ENCODE measurements at regions not wholly inside any gene's neighbourhood (a gene's known extent, or its start where the extent isn't known, plus 50 kb on each side); places are given as distances from the start of the nearest gene placed in this dataset.

GRCh38 chr18:42268186-42268725, 313.2 kb downstream of the PIK3C3 start:
- DNase-seq (ENCODE audit: low read depth): no peak

GRCh38 chr18:42268798-42269197, 313.8 kb downstream of the PIK3C3 start:
- no peak for DNase-seq (ENCODE audit: low read depth)

GRCh38 chr18:42271647-42272414, 316.8 kb downstream of the PIK3C3 start:
- no peak for DNase-seq (ENCODE audit: low read depth)

- DNase-seq (ENCODE audit: low read depth): no peak
Measured at GRCh38 chr18:42274488-42275137, 319.6 kb downstream of the PIK3C3 start.

GRCh38 chr18:42275138-42275535, 320.1 kb downstream of the PIK3C3 start:
- no peak for DNase-seq (ENCODE audit: low read depth)

GRCh38 chr18:42275949-42276730, 321.1 kb downstream of the PIK3C3 start:
- no peak for DNase-seq (ENCODE audit: low read depth)

- no peak for DNase-seq (ENCODE audit: low read depth)
Measured at GRCh38 chr18:42281124-42281523, 326.1 kb downstream of the PIK3C3 start.

GRCh38 chr18:42281851-42282250, 326.8 kb downstream of the PIK3C3 start:
- DNase-seq (ENCODE audit: low read depth): no peak

GRCh38 chr18:42287047-42287446, 332.0 kb downstream of the PIK3C3 start:
- DNase-seq (ENCODE audit: low read depth): no peak

GRCh38 chr18:42288129-42288528, 333.1 kb downstream of the PIK3C3 start:
- DNase-seq (ENCODE audit: low read depth): no peak

- DNase-seq (ENCODE audit: low read depth): no peak
Measured at GRCh38 chr18:42289526-42289925, 334.5 kb downstream of the PIK3C3 start.

GRCh38 chr18:42290318-42291307, 335.6 kb downstream of the PIK3C3 start:
- no peak for DNase-seq (ENCODE audit: low read depth)

- no peak for DNase-seq (ENCODE audit: low read depth)
Measured at GRCh38 chr18:42292654-42293053, 337.6 kb downstream of the PIK3C3 start.

- DNase-seq (ENCODE audit: low read depth): no peak
Measured at GRCh38 chr18:42296192-42296591, 341.2 kb downstream of the PIK3C3 start.

GRCh38 chr18:42296723-42297122, 341.7 kb downstream of the PIK3C3 start:
- DNase-seq (ENCODE audit: low read depth): no peak

GRCh38 chr18:42298759-42299675, 344.0 kb downstream of the PIK3C3 start:
- peak; percentile 55 for DNase-seq (ENCODE audit: low read depth)

- DNase-seq (ENCODE audit: low read depth): no peak
Measured at GRCh38 chr18:42305869-42306593, 351.0 kb downstream of the PIK3C3 start.

GRCh38 chr18:42306594-42306980, 351.6 kb downstream of the PIK3C3 start:
- DNase-seq (ENCODE audit: low read depth): no peak

GRCh38 chr18:42310956-42311355, 355.9 kb downstream of the PIK3C3 start:
- DNase-seq (ENCODE audit: low read depth): no peak

- no peak for DNase-seq (ENCODE audit: low read depth)
Measured at GRCh38 chr18:42326752-42327151, 371.7 kb downstream of the PIK3C3 start.

Measured in fibroblast of the conjunctiva (primary cell).